GM18498 (cell line): ENCODE measurements at regions not wholly inside any gene's neighbourhood (a gene's known extent, or its start where the extent isn't known, plus 50 kb on each side); places are given as distances from the start of the nearest gene placed in this dataset.

ENCODE experiments used
- ATAC-seq: cut with Tn5 transposase; IDR thresholded peaks from one replicate; pipeline ENCODE4 v1.9.1; 2021; ENCODE audit warnings: mild to moderate bottlenecking, moderate library complexity; ENCODE audit not compliant: unreplicated experiment

DNA sequence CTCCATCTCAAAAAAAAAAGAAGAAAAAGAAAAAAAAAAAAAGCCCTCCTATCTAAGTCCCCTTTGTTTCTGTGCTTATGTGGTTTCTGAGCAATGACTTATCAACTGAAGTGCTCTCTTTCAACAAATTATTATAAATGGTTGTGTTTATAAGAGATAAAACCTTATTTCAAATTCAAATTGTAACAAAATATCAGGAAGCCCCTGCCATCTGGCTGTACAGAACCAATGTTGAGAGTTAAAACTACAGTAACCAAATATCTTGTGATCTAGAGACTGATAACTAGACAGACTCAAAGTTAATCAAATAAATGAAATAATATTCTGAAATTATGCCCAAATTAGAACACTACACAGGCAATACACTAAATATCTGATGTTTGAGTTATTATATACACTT, 143.0 kb upstream of the CPNE8 start:
- no peak for ATAC-seq

DNA sequence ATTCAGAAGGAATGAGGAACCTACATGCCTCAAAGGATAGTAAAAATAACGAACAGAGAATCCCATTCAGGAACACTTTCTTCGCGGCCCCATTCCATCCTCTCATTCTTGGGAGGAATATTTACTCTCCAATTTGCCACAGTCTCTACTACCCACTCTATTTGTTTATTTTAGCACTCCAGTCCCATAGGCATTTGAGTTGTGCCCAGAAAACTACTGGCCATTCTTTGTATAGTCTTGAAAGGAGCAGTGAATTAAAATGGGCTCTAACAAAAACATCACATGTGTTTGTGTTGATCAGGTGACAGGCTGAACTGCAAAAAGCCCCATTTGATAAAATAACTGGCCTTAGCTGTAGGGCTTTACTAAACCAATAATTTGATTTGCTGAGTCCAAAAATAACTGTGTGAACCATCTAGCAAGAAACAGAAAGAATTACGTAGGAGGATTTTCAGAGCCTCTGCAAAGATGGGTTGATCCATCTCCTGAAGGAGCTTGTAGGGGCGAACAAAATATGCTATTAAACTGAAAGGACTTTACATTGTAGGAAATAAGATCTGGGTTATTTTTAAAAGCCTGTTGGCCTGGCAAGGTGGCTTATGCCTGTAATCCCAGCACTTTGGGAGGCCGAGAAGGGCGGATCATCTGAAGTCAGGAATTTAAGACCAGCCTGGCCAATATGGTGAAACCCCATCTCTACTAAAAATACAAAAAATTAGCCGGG, 142.3 kb upstream of the CPNE8 start:
- no peak for ATAC-seq

DNA sequence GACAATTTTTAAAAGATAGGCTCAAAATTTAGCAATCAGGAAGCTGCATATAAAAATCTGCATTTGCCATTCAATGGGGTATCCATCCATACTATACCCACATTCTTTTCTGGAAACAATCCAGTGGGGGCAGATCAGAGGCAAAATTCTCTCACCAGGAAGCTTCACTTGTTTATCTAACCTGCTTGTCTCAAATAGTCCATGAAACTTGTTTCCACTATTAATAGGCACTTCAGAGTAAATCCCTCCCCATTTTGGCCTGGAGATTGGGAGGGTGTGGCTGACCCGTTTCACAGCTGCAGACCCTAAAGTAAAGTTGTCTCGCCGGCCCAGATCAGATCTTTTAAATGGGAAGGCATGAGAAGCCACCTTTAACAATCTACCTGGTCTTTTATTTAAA, 139.4 kb upstream of the CPNE8 start:
- no peak for ATAC-seq

DNA sequence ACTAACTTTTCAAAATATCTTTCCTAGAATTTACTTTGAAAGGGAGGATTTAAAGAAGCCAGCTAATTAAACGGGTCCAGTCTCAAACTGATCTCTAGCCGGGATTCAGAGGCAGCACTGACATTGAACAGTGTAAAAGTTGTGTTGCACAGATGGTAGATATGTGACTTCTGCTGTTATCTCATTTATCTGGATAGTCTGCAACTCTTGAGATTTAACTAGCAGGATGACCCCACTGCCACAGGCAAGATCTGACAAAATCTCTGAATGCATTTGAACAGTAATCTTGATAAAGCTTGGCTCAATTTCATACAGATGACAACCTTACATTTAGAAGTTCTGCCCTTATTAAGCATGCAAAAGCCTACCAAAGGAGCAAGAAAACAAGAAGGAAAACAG, 138.0 kb upstream of the CPNE8 start:
- no peak for ATAC-seq

DNA sequence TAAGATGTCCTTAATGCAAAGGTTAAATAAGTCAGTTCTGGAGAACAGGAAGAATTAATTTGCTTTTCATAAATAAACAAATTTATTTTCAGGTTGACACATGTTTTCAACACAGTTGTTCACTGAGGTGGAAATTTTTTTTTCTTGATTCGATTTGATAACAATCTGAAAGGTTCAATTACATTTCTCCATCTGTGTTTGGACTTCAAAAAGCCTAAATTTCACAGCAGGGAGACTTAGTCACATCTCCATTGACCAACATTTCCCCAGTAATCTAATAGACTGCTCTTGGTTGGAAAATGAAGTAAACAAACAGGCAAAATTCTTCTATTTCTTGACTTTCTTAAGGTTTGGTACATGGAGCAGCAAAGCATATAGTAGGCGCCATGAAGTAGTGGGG, 134.9 kb upstream of the CPNE8 start:
- ATAC-seq, result no peak

DNA sequence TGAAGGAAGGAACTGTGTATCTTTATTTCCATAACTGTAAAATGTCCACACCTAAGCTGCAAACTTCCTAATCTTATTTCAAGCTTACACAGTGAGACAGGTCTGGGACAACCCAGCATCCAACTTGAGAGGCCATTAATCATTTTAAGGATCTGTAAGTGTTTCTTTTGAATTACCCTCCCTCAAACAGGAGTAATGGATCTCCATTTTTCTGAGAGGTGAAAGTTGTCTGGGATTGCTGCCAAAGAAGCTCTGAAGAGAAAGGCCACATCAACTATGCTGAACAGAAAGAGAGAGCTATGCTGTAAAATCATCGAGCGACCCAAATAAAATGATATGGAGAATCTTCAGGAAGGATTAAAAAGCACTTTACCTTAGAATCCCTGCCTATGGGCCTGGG, 131.7 kb upstream of the CPNE8 start:
- no peak for ATAC-seq

DNA sequence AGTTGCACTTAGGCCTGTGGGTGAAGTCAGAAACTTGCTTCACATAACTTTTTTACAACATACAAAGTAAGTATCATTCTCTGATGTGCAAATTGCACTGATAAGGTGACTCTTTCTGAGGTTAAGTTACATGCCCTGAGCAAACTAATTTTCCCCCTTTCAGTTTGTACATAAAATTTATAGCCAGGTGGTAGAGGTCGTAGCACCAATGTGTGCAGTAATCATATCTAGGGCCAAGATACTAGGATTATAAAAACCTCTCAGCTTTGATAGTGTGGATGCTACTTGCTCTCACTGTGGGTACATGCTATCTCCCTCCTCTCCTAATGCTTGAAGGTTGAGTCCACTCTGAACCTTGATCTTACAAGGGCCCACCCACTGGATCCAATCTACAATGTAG, 130.7 kb upstream of the CPNE8 start:
- ATAC-seq, result no peak

DNA sequence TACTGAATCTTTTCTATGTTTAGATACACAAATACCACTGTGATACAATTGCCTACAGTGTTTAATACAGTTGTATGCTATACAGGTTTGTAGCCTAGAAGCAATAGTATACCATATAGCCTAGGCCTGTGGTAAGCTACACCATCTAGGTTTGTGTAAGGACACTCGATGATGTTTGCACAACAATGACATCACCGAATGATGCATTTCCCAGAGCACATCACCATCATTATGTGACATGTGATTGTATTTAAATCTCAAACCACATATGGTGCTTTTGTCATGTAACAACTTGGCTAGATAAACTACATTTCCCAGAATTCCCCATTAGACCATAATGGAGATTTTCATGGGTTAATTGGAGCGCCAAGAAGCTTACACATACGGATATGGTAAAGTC, 128.4 kb upstream of the CPNE8 start:
- ATAC-seq, result no peak

DNA sequence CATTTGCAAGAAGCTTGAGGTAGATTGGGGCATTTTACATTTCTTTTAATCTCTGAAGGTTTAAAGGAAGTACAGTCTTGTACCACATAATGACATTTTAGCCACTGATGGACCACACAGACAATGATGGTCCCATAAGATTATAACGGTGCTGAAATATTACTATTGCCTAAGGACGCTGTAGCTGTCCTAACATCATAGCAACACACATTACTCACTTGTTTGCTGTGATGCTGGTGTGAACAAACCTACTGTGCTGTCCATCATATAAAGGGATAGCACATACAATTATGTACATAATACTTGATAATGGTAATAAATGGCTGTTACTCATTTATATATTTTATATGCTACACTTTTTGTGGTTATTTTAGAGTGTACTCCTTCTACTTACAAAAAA, 127.1 kb upstream of the CPNE8 start:
- ATAC-seq, result no peak

DNA sequence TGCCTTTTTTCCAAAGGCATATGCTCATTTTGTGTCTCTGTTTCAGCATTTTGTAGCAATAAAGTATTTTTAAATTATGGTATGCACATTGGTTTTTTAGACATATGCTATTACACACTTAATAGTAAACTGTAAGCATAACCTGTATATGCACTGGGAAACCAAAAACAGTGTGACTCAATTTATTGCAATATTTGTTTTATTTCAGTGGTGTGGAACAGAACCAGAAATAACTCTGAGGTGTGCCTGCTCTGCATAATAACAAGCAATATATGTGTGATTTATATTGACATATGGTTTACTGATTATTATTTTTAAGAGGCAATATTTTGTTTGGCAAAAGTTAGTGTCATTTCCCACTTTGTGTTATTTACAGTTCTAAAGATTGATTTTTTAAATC, 126.6 kb upstream of the CPNE8 start:
- ATAC-seq, result no peak

DNA sequence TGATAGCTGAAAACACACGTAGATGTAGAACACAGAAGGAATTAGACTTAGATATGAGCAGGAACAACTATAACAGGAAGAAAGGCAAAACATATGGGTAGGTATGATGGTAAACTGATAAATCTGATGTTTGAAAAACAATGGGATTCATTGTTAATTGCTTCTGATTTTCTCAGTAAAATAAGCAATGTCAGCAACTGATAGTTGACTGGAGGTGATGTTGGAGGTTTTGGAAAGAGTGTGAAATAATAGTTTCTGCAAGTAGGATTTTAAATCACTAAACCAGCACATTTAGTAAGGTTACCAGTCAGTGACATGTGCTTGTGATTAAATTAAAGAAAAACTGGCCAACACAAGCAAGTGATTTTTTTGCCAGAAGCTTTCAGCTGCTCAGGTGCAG, 123.0 kb upstream of the CPNE8 start:
- ATAC-seq, result no peak

DNA sequence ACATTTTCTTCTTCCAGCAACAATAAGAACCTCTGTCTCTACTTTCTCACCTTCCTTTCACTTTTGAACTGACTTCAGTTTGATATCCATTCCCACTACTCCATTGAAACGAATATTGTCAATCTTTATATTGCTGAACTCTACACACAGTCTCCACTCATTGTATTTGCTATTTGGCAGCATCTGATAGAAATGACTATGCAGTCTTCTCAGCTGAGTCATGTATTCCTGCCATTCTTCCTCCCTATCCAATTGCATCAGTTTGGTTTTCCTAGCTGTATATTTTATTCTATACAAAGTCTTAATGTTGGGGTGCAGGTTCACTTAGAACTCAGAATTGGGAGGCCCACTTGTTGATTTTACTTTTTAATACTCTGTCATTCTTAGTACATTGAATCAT, 107.5 kb upstream of the CPNE8 start:
- ATAC-seq, result no peak

DNA sequence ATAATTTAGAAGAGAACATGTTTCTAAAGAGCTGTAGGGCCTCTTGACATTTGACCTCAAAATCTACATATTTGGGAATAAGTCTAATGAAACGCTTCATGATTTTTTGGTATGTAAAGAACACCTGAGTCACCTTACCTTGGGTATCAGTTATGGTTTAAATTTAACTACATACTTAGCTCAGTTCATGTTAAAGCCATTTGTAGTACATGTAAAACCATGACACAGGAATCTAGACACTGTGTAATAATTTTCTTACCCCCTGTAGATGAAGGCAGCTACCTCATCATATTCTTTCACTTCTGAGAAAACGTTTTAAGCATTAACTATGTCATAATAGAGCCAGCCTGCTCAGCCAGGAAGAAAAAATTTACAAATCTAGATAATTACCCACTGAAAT, 105.8 kb upstream of the CPNE8 start:
- ATAC-seq, result no peak

DNA sequence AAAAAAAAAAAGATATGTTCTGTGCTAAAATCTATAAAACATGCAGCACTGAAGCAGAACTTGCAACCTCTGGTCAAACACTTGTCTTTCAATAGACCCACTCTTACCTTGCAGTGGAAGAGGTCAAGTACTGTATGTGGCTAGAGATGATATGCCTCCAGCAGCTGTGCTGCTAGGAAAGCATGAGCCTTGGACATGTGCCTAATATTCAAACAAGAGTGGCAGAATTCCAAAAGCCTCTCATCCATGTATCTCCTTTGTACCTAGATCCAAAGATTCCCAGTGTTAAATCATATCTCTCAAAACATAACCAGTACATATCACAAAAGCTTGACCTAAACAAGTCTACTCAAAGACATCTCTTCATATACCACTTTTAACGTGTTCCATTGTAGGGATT, 105.0 kb upstream of the CPNE8 start:
- no peak for ATAC-seq

DNA sequence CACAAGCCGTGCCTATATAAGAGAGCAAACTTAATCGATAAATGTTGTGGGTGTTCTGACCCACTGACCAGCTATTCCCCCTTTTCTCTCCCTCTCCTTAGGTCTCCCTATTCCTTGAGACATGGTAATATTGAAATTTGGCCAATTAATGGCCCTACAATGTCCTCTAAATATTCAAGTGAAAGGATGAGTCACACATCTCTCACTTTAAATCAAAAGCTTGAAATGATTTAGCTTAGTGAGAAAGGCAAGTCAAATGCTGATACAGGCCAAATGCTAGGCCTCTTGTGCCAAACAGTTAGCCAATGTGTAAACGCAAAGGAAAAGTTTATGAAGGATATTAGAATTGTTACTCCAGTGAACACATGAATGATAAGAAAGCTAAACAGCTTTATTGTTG, 102.2 kb upstream of the CPNE8 start:
- ATAC-seq, result no peak

DNA sequence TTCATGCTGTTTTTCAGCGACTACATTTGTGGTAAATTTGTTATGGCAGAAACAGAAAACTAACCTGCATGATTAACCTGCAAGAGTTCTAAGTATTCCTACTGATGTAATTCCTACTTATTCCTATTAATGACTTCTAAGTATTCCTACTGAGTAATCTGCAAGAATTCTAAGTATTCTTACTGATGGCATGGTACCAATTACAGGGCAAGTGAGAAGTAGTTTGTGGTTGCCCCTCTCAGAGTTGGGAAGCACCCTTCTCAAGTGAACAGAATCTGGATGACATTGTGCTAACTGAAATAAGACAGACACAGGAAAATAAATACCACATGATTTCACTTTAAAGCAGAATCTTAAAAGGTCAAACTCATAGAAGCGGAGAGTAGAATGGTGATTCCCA, 100.9 kb upstream of the CPNE8 start:
- ATAC-seq, result no peak

DNA sequence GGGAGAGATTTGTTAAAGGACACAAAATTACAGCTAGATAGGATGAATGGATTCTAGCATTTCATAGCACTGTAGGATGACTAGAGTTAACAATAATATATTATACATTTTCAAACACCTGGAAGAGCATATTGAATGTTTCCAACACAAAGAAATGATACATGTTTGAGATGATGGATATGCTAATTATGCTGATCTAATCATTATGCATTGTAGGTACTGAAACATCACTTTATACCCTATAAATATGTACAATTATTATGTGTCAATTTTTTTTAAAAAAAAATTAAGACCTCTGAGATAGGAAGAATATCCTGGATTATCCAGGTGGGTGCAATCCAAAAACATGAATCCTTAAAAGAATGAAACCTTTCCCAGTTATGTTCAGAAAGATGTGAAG, 100.3 kb upstream of the CPNE8 start:
- ATAC-seq, result no peak

DNA sequence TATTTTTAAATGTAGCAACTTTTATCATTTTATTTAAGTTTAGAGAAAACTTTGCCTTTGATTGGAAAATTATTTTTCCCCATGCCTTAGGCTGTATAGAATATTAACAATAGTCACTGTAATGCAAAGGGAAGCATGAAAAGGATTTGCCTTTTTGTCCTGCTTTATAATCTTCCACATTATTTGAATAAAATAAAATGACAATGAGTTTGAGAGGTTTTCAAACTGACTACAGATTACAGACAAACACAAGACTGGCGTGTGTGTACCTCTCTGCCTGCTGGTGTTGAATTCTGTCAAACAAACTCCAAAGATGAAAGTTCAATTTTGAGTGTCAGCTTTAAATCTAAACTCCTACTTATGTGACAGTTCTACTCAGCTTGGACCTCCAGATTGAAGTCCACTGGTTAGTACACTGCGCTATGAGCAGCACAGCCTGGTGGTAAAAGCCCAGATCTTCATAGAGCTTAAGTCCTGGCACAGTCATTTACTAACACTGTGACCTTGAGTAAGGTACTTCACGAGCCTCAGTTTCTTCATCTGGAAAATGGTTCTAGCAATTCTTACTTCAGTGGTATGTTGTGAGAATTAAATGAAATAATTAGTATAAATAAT, 98.3 kb upstream of the CPNE8 start:
- ATAC-seq, result no peak

DNA sequence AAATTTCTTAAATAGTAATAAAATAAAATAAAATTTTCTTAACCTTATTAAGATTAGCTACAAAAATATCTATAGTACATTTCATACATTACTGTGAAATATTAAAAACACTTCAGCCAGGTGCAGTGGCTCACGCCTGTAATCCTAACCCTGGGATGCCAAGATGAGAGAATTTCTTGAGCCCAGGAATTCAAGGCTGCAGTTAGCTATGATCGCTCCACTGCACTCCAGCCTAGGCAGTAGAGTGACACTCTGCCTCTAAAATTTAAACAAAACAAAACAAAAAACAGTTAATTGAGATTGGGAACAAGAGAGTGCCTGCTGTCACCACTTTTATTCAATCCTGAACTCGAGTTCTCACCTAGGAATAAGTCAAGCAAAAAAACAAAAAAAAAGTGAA, 95.0 kb upstream of the CPNE8 start:
- no peak for ATAC-seq

DNA sequence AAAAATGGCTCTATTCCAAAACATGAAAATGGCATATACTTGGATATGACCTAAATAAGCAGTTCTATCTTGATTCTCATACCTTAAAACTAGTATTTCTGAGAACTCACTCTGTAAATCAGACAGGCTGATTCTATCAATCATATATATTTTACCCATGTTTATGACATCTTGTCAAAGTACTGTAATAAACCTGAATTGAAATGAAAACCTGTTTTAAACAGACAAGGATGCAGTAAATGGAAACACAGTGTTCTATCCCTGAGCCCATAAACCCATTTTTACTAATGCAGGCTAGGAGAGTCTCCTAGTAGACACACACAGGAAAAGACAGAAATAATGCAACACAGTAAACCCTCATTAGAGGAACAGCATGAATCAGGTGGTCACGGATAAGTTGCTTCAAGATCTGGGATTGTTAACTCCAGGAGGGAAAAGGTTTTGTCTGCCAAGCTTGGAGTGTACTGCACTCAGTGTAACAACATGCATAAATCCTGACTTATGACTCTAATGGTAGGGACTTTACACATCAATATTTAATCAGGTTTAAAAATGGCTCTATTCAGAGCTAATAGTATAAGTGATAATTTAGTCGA, 93.6 kb upstream of the CPNE8 start:
- no peak for ATAC-seq

DNA sequence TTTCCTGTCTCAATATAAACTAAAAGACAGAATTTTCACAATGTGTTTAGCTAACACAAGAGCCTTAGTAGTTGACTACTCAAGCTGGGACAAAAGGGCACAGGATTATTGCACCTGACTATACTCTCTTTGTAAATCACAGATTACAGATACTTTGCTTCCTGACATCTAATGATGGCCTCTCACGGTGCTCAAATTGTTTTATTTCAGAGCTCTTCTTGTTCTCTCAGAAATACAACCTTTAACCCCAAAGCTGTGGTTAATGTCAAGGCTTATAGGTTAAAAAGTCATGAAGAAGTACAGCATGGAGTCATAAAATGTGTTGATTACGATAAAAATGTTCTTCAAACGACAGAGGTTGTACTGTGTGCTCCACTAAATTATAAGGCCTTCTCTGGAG, 89.9 kb upstream of the CPNE8 start:
- no peak for ATAC-seq

DNA sequence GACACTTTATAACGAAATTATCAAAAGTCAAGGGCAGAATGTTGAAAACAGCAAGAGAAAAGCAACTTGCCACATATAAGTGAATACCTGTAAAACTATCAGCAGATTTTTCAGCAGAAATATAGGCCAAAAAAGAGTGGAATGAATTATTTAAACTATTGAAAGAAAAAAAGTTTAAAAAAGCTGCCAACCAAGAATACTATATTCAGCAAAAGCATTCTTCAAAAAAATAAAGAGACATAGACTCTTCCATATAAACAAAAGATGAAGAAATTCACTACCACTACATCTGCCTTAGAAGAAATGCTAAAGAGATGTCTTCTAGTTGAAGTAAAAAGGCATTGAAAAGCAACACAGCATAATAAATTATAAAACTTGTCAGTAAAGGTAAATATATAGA, 80.6 kb upstream of the CPNE8 start:
- no peak for ATAC-seq

DNA sequence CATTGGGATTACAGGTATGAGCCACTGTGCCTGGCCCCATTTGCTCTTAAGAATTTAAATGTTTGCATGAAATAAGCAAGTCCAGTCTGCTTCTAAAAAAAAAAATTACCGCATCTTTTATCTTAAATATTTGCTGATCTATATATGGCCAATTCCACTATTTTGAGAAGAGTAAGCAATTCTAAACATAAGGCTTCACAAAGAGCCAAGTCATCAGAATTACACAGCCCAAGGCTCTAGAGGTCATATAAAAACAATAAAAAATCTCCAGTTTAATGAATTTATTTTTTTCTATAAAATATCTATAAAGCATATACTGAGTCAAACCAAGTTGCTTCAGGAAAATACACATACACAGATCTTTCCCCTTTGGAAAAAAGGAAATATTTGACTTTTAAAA, 79.0 kb upstream of the CPNE8 start:
- ATAC-seq, result no peak
